ENCODE measurements at regions not wholly inside any gene's neighbourhood (a gene's known extent, or its start where the extent isn't known, plus 50 kb on each side); places are given as distances from the start of the nearest gene placed in this dataset.
"Not testable (repeated sequence)": the region's sequence is repeated elsewhere in the genome, so short reads cannot be mapped to it uniquely, and the experiment has no call there.

GRCh38 chr4:56575820-56576429, 70.3 kb downstream of the ARL9 start:
- peak; percentile 71 for DNase-seq (ENCODE audit: low read depth)
- TF ChIP-seq, protein P1, sequence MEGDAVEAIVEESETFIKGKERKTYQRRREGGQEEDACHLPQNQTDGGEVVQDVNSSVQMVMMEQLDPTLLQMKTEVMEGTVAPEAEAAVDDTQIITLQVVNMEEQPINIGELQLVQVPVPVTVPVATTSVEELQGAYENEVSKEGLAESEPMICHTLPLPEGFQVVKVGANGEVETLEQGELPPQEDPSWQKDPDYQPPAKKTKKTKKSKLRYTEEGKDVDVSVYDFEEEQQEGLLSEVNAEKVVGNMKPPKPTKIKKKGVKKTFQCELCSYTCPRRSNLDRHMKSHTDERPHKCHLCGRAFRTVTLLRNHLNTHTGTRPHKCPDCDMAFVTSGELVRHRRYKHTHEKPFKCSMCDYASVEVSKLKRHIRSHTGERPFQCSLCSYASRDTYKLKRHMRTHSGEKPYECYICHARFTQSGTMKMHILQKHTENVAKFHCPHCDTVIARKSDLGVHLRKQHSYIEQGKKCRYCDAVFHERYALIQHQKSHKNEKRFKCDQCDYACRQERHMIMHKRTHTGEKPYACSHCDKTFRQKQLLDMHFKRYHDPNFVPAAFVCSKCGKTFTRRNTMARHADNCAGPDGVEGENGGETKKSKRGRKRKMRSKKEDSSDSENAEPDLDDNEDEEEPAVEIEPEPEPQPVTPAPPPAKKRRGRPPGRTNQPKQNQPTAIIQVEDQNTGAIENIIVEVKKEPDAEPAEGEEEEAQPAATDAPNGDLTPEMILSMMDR (IDR thresholded peaks at IDR 0.05; ENCODE audit: insufficient read depth, low read length): peak; percentile 63
- no peak overlapping the region for H3K4me3 ChIP-seq (ENCODE audit: low read depth, low read length)

DNA sequence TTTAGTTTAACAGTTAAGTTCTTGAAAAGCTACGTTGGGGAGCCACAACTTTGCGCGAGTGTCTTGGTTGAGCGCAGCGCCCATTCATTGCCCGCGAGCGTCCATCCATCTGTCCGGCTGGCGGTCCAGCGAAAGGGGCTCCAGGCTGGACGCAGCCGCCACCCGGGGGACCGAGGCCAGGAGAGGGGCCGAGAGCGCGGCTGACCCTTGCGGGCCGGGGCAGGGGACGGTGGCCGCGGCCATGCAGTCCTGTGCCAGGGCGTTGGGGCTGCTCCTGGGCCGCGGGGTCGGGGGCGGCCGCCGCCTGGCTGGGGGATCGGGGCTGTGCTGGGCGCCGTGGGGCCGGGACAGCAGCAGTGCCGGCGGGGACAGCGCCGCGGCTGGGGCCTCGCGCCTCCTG, 86.8 kb downstream of the ARL9 start:
- DNase-seq (ENCODE audit: low read depth); H3K4me3 ChIP-seq (ENCODE audit: low read depth, low read length): not testable (repeated sequence)

Measured in fibroblast of the aortic adventitia (primary cell).